ENCODE measurements at regions not wholly inside any gene's neighbourhood (a gene's known extent, or its start where the extent isn't known, plus 50 kb on each side); places are given as distances from the start of the nearest gene placed in this dataset.

GRCh38 chrX:134181275-134181660, 55.7 kb upstream of the CCDC160 start:
- TF ChIP-seq CTCF (IDR thresholded peaks at IDR 0.05; ENCODE audit: insufficient read depth, low read length) (no peak), POLR2AphosphoS5 (IDR thresholded peaks at IDR 0.05; ENCODE audit: low read depth) (no peak)

All from HL-60 (cell line).